PFSK-1 (cell line): ENCODE measurements at regions not wholly inside any gene's neighbourhood (a gene's known extent, or its start where the extent isn't known, plus 50 kb on each side); places are given as distances from the start of the nearest gene placed in this dataset.

Experiments used
- FOXP2 ChIP-seq: optimal IDR thresholded peaks from 2 replicates; pipeline ENCODE3; 2011; ENCODE audit warnings: borderline replicate concordance, control low read depth, inconsistent platforms; ENCODE audit not compliant: insufficient read depth; ENCODE audit errors: extremely low read length, extremely low read depth
- POLR2AphosphoS5 ChIP-seq: IDR thresholded peaks from 2 replicates; pipeline ENCODE4 v1.6.1; 2012; ENCODE audit warnings: low read depth, mild to moderate bottlenecking, control low read depth, low read length, moderate library complexity

GRCh38 chr7:142669074-142669654, 80.1 kb upstream of the PRSS1 start:
- TF ChIP-seq POLR2AphosphoS5 (no peak), FOXP2 (no peak)
